KMS-11 (cell line): ENCODE measurements at regions not wholly inside any gene's neighbourhood (a gene's known extent, or its start where the extent isn't known, plus 50 kb on each side); places are given as distances from the start of the nearest gene placed in this dataset.

Source experiments
- H2AFZ ChIP-seq: fragments of 200-600 bp; sonication (generic); 2 replicates; pipeline ENCODE4 v1.6.1; 2016; ENCODE audit warnings: antibody characterized with exemption, mixed run types, low read depth
- H3K27ac ChIP-seq: fragments of 200-600 bp; sonication (generic); 2 replicates; pipeline ENCODE4 v1.6.1; 2016; ENCODE audit warnings: mild to moderate bottlenecking, mixed run types
- H3K27me3 ChIP-seq: fragments of 200-600 bp; sonication (generic); 2 replicates; pipeline ENCODE4 v1.6.1; 2017; ENCODE audit warnings: mild to moderate bottlenecking, low read depth, mixed run types, moderate library complexity; ENCODE audit not compliant: insufficient read depth
- H3K36me3 ChIP-seq: fragments of 200-600 bp; sonication (generic); 2 replicates; pipeline ENCODE4 v1.6.1; 2017; ENCODE audit warnings: mild to moderate bottlenecking, mixed run types; ENCODE audit not compliant: insufficient read depth
- H3K4me1 ChIP-seq: fragments of 200-600 bp; sonication (generic); 2 replicates; pipeline ENCODE4 v1.6.1; 2016; ENCODE audit warnings: mild to moderate bottlenecking, low read depth, mixed run types; ENCODE audit not compliant: poor library complexity, severe bottlenecking
- H3K4me2 ChIP-seq: fragments of 200-600 bp; sonication (generic); 2 replicates; pipeline ENCODE4 v1.7.0; 2016; ENCODE audit warnings: mild to moderate bottlenecking, mixed run types
- H3K4me3 ChIP-seq: fragments of 200-600 bp; sonication (generic); IDR thresholded peaks from 2 replicates; pipeline ENCODE4 v1.6.1; 2017; ENCODE audit warnings: low read depth, low read length, mixed read lengths; ENCODE audit not compliant: insufficient read depth
- H3K79me2 ChIP-seq: fragments of 200-600 bp; sonication (generic); 2 replicates; pipeline ENCODE4 v1.6.1; 2016; ENCODE audit warnings: low read depth, mixed run types; ENCODE audit not compliant: insufficient read depth
- H3K9ac ChIP-seq: fragments of 200-600 bp; sonication (generic); 2 replicates; pipeline ENCODE4 v1.6.1; 2016; ENCODE audit warnings: mild to moderate bottlenecking, mixed run types
- H4K20me1 ChIP-seq: fragments of 200-600 bp; sonication (generic); 2 replicates; pipeline ENCODE4 v1.6.1; 2016; ENCODE audit warnings: mild to moderate bottlenecking, mixed run types; ENCODE audit not compliant: insufficient read depth
- TF ChIP-seq, protein P1 (sequence below): fragments of 200-600 bp; sonication (generic); conservative IDR thresholded peaks from 2 replicates; pipeline ENCODE4 v1.6.1; 2017; ENCODE audit warnings: low read depth, mild to moderate bottlenecking, antibody characterized with exemption, low read length, moderate library complexity, mixed read lengths

DNA sequence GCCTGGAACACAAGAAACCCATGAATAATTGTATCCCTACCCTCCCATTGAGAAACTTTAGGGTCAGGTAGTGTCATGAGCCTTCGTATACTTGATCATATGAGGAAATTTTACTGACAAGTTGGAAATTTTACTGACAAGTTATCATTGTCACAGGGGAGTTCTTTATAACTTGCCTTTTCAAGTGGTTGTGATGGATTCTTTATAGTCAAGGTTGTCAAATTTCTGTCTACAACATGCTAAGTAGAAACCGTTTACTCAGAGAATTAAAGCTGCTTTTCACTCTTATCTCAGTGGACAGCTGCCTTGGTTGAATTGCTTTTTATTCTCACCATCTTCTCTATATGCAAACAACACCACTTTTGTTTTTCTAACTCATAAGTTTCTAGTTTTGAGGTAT is 1286.4 kb downstream of the EPHA7 start:
- Histone ChIP-seq H3K4me2 (no peak overlapping the region), H3K9ac (no peak overlapping the region), H3K4me3 (no peak overlapping the region), H4K20me1 (no peaks in the 10 kb centered on the region), H3K36me3 (no peaks in the 10 kb centered on the region), H3K4me1 (no peaks in the 10 kb centered on the region), H3K27ac (no peak overlapping the region), H2AFZ (no peak overlapping the region), H3K27me3 (no peaks in the 10 kb centered on the region), H3K79me2 (no peaks in the 10 kb centered on the region)
- TF ChIP-seq, protein P1, sequence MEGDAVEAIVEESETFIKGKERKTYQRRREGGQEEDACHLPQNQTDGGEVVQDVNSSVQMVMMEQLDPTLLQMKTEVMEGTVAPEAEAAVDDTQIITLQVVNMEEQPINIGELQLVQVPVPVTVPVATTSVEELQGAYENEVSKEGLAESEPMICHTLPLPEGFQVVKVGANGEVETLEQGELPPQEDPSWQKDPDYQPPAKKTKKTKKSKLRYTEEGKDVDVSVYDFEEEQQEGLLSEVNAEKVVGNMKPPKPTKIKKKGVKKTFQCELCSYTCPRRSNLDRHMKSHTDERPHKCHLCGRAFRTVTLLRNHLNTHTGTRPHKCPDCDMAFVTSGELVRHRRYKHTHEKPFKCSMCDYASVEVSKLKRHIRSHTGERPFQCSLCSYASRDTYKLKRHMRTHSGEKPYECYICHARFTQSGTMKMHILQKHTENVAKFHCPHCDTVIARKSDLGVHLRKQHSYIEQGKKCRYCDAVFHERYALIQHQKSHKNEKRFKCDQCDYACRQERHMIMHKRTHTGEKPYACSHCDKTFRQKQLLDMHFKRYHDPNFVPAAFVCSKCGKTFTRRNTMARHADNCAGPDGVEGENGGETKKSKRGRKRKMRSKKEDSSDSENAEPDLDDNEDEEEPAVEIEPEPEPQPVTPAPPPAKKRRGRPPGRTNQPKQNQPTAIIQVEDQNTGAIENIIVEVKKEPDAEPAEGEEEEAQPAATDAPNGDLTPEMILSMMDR, result no peak

GRCh38 chr6:92132457-92132856 is 1286.9 kb downstream of the EPHA7 start:
- Histone ChIP-seq H3K9ac (no peak overlapping the region), H3K4me1 (no peaks in the 10 kb centered on the region), H4K20me1 (no peaks in the 10 kb centered on the region), H3K27ac (no peak overlapping the region), H3K27me3 (no peaks in the 10 kb centered on the region), H3K79me2 (no peaks in the 10 kb centered on the region), H3K4me2 (no peak overlapping the region), H2AFZ (no peak overlapping the region), H3K36me3 (no peaks in the 10 kb centered on the region), H3K4me3 (no peak overlapping the region)
- TF ChIP-seq, protein P1, result no peak

DNA sequence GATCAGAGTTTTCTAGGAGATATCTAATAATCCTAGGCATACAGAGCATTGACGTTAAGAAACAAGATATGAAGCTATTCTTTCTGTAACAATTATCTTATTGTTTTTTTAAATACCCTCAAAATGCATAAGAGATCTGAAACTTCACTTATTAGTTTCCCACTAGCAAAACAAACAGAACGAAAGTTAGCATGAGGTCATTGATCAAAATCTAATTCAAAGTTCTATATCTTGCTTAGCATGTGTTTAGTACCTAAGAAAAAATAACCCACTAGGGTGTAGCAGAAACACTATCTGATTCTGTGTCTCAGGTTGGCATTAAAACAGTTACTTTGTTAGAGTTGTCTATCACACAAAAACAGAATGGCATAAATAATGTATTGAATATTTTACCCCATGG is 1288.4 kb downstream of the EPHA7 start:
- H3K27me3 ChIP-seq, result no peaks in the 10 kb centered on the region
- H3K79me2 ChIP-seq, result no peaks in the 10 kb centered on the region
- H3K4me2 ChIP-seq, result no peak overlapping the region
- no peak overlapping the region for H3K9ac ChIP-seq
- H3K4me1 ChIP-seq, result no peaks in the 10 kb centered on the region
- no peak overlapping the region for H2AFZ ChIP-seq
- H3K27ac ChIP-seq, result no peak overlapping the region
- no peak overlapping the region for H3K4me3 ChIP-seq
- no peaks in the 10 kb centered on the region for H4K20me1 ChIP-seq
- TF ChIP-seq, protein P1, result no peak
- no peaks in the 10 kb centered on the region for H3K36me3 ChIP-seq

DNA sequence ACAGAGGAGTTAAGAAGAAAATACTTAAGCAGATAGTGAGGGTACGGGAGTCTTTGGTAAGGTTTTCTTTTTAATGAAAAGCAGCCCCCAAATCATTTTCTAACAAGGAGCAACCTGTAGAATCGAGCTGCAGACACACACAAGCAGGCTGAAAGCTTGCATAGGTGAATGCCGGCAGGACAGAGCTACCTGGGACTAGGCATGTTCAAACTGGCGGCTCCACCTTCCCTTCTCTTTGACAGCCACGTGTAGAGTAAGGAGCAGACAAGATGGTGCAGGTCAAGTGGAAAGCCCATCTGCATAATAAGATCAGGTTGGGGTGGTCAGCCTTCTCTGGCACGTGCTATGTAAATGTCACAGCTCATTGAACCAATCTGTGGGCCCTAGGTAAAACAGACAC is 1292.4 kb downstream of the EPHA7 start:
- Histone ChIP-seq H3K9ac (no peak overlapping the region), H3K27ac (no peak overlapping the region), H3K4me3 (no peak overlapping the region), H3K4me1 (no peaks in the 10 kb centered on the region), H4K20me1 (no peaks in the 10 kb centered on the region), H3K4me2 (no peak overlapping the region), H2AFZ (no peak overlapping the region), H3K79me2 (no peaks in the 10 kb centered on the region), H3K36me3 (no peaks in the 10 kb centered on the region), H3K27me3 (no peaks in the 10 kb centered on the region)
- TF ChIP-seq, protein P1, result no peak
